ENCODE measurements at regions not wholly inside any gene's neighbourhood (a gene's known extent, or its start where the extent isn't known, plus 50 kb on each side); places are given as distances from the start of the nearest gene placed in this dataset.
A peak's percentile ranks its signal among the peaks of the same experiment; 100 is the strongest.

GRCh38 chr5:112004867-112005622 is 248.1 kb upstream of the NREP start:
- H3K4me1 ChIP-seq (ENCODE audit: control insufficient read depth, insufficient read depth, low read length): peaks cover 48% of the 10 kb centered on the region
- peak overlapping the region; percentile 13 for H3K4me3 ChIP-seq (ENCODE audit: low read length)
- H3K4me2 ChIP-seq (ENCODE audit: low read length): peak overlapping the region; percentile 5
- peak overlapping the region; percentile 74 for H3K9ac ChIP-seq (ENCODE audit: low read depth, low read length)
- H3K9me3 ChIP-seq (replicated peaks; ENCODE audit: low read length): no peaks in the 10 kb centered on the region
- H3K27me3 ChIP-seq (ENCODE audit: control insufficient read depth, insufficient read depth, low read length): no peaks in the 10 kb centered on the region
- no peaks in the 10 kb centered on the region for H3K36me3 ChIP-seq (ENCODE audit: insufficient read depth, low read length)

- Histone ChIP-seq H3K27me3 (ENCODE audit: control insufficient read depth, insufficient read depth, low read length) (no peaks in the 10 kb centered on the region), H3K4me1 (ENCODE audit: control insufficient read depth, insufficient read depth, low read length) (peaks cover 72% of the 10 kb centered on the region)
Measured at GRCh38 chr5:112002376-112002775, 245.4 kb upstream of the NREP start.

GRCh38 chr5:111999286-111999685 is 242.3 kb upstream of the NREP start:
- Histone ChIP-seq H3K4me2 (ENCODE audit: low read length) (peak overlapping the region; percentile 30), H3K9me3 (replicated peaks; ENCODE audit: low read length) (no peaks in the 10 kb centered on the region), H3K4me1 (ENCODE audit: control insufficient read depth, insufficient read depth, low read length) (peaks cover 61% of the 10 kb centered on the region), H3K36me3 (ENCODE audit: insufficient read depth, low read length) (no peaks in the 10 kb centered on the region), H3K4me3 (ENCODE audit: low read length) (no peak overlapping the region), H3K9ac (ENCODE audit: low read depth, low read length) (peak overlapping the region; percentile 67), H3K27me3 (ENCODE audit: control insufficient read depth, insufficient read depth, low read length) (no peaks in the 10 kb centered on the region)

More at GRCh38 chr5:112002376-112002775, 245.4 kb upstream of the NREP start:
- no peaks in the 10 kb centered on the region for H3K9me3 ChIP-seq (replicated peaks; ENCODE audit: low read length)
- no peak overlapping the region for H3K4me2 ChIP-seq (ENCODE audit: low read length)
- H3K36me3 ChIP-seq (ENCODE audit: insufficient read depth, low read length): no peaks in the 10 kb centered on the region
- H3K9ac ChIP-seq (ENCODE audit: low read depth, low read length): no peak overlapping the region
- H3K4me3 ChIP-seq (ENCODE audit: low read length): no peak overlapping the region

- Histone ChIP-seq H3K4me3 (ENCODE audit: low read length) (no peak overlapping the region), H3K4me2 (ENCODE audit: low read length) (peak overlapping the region; percentile 30), H3K27me3 (ENCODE audit: control insufficient read depth, insufficient read depth, low read length) (no peaks in the 10 kb centered on the region), H3K4me1 (ENCODE audit: control insufficient read depth, insufficient read depth, low read length) (peaks cover 57% of the 10 kb centered on the region), H3K9me3 (replicated peaks; ENCODE audit: low read length) (no peaks in the 10 kb centered on the region), H3K9ac (ENCODE audit: low read depth, low read length) (peak overlapping the region; percentile 67), H3K36me3 (ENCODE audit: insufficient read depth, low read length) (no peaks in the 10 kb centered on the region)
Measured at GRCh38 chr5:111998871-111999270, 241.9 kb upstream of the NREP start.

- no peak overlapping the region for H3K4me3 ChIP-seq (ENCODE audit: low read length)
- no peaks in the 10 kb centered on the region for H3K27me3 ChIP-seq (ENCODE audit: control insufficient read depth, insufficient read depth, low read length)
- H3K9me3 ChIP-seq (replicated peaks; ENCODE audit: low read length): no peaks in the 10 kb centered on the region
- peaks cover 54% of the 10 kb centered on the region for H3K4me1 ChIP-seq (ENCODE audit: control insufficient read depth, insufficient read depth, low read length)
- peak overlapping the region; percentile 67 for H3K9ac ChIP-seq (ENCODE audit: low read depth, low read length)
- peak overlapping the region; percentile 35 for H3K4me2 ChIP-seq (ENCODE audit: low read length)
- no peaks in the 10 kb centered on the region for H3K36me3 ChIP-seq (ENCODE audit: insufficient read depth, low read length)
Measured at GRCh38 chr5:111997711-111998110, 240.7 kb upstream of the NREP start.

GRCh38 chr5:111997308-111997707 is 240.3 kb upstream of the NREP start:
- no peaks in the 10 kb centered on the region for H3K27me3 ChIP-seq (ENCODE audit: control insufficient read depth, insufficient read depth, low read length)
- peak overlapping the region; percentile 27 for H3K9ac ChIP-seq (ENCODE audit: low read depth, low read length)
- no peaks in the 10 kb centered on the region for H3K36me3 ChIP-seq (ENCODE audit: insufficient read depth, low read length)
- H3K4me2 ChIP-seq (ENCODE audit: low read length): peak overlapping the region; percentile 5
- H3K4me1 ChIP-seq (ENCODE audit: control insufficient read depth, insufficient read depth, low read length): peaks cover 50% of the 10 kb centered on the region
- H3K9me3 ChIP-seq (replicated peaks; ENCODE audit: low read length): no peaks in the 10 kb centered on the region
- no peak overlapping the region for H3K4me3 ChIP-seq (ENCODE audit: low read length)

- Histone ChIP-seq H3K4me3 (ENCODE audit: low read length) (no peak overlapping the region), H3K9ac (ENCODE audit: low read depth, low read length) (peak overlapping the region; percentile 27), H3K36me3 (ENCODE audit: insufficient read depth, low read length) (no peaks in the 10 kb centered on the region), H3K9me3 (replicated peaks; ENCODE audit: low read length) (no peaks in the 10 kb centered on the region), H3K4me2 (ENCODE audit: low read length) (peak overlapping the region; percentile 5), H3K27me3 (ENCODE audit: control insufficient read depth, insufficient read depth, low read length) (no peaks in the 10 kb centered on the region), H3K4me1 (ENCODE audit: control insufficient read depth, insufficient read depth, low read length) (peaks cover 46% of the 10 kb centered on the region)
Measured at GRCh38 chr5:111996574-111996973, 239.6 kb upstream of the NREP start.

- no peak overlapping the region for H3K4me3 ChIP-seq (ENCODE audit: low read length)
- peaks cover 46% of the 10 kb centered on the region for H3K4me1 ChIP-seq (ENCODE audit: control insufficient read depth, insufficient read depth, low read length)
- no peaks in the 10 kb centered on the region for H3K27me3 ChIP-seq (ENCODE audit: control insufficient read depth, insufficient read depth, low read length)
- no peak overlapping the region for H3K9ac ChIP-seq (ENCODE audit: low read depth, low read length)
- no peaks in the 10 kb centered on the region for H3K36me3 ChIP-seq (ENCODE audit: insufficient read depth, low read length)
- H3K9me3 ChIP-seq (replicated peaks; ENCODE audit: low read length): no peaks in the 10 kb centered on the region
- no peak overlapping the region for H3K4me2 ChIP-seq (ENCODE audit: low read length)
Measured at GRCh38 chr5:111995701-111996100, 238.7 kb upstream of the NREP start.

GRCh38 chr5:111993242-111993641 is 236.2 kb upstream of the NREP start:
- H3K27me3 ChIP-seq (ENCODE audit: control insufficient read depth, insufficient read depth, low read length): no peaks in the 10 kb centered on the region
- H3K9me3 ChIP-seq (replicated peaks; ENCODE audit: low read length): no peaks in the 10 kb centered on the region
- no peak overlapping the region for H3K4me2 ChIP-seq (ENCODE audit: low read length)
- H3K4me1 ChIP-seq (ENCODE audit: control insufficient read depth, insufficient read depth, low read length): peaks cover 24% of the 10 kb centered on the region
- no peak overlapping the region for H3K4me3 ChIP-seq (ENCODE audit: low read length)
- H3K9ac ChIP-seq (ENCODE audit: low read depth, low read length): no peak overlapping the region
- H3K36me3 ChIP-seq (ENCODE audit: insufficient read depth, low read length): no peaks in the 10 kb centered on the region

- Histone ChIP-seq H3K4me1 (ENCODE audit: control insufficient read depth, insufficient read depth, low read length) (peaks cover 15% of the 10 kb centered on the region), H3K27me3 (ENCODE audit: control insufficient read depth, insufficient read depth, low read length) (no peaks in the 10 kb centered on the region), H3K4me2 (ENCODE audit: low read length) (peak overlapping the region; percentile 43), H3K9ac (ENCODE audit: low read depth, low read length) (peak overlapping the region; percentile 29), H3K4me3 (ENCODE audit: low read length) (no peak overlapping the region), H3K36me3 (ENCODE audit: insufficient read depth, low read length) (no peaks in the 10 kb centered on the region), H3K9me3 (replicated peaks; ENCODE audit: low read length) (no peaks in the 10 kb centered on the region)
Measured at GRCh38 chr5:111984044-111984443, 227.1 kb upstream of the NREP start.

- Histone ChIP-seq H3K4me1 (ENCODE audit: control insufficient read depth, insufficient read depth, low read length) (peaks cover 15% of the 10 kb centered on the region), H3K27me3 (ENCODE audit: control insufficient read depth, insufficient read depth, low read length) (no peaks in the 10 kb centered on the region), H3K9me3 (replicated peaks; ENCODE audit: low read length) (no peaks in the 10 kb centered on the region), H3K9ac (ENCODE audit: low read depth, low read length) (no peak overlapping the region), H3K4me2 (ENCODE audit: low read length) (peak overlapping the region; percentile 5), H3K4me3 (ENCODE audit: low read length) (no peak overlapping the region), H3K36me3 (ENCODE audit: insufficient read depth, low read length) (no peaks in the 10 kb centered on the region)
Measured at GRCh38 chr5:111983459-111983858, 226.5 kb upstream of the NREP start.

- Histone ChIP-seq H3K9me3 (replicated peaks; ENCODE audit: low read length) (no peaks in the 10 kb centered on the region), H3K9ac (ENCODE audit: low read depth, low read length) (no peak overlapping the region), H3K4me2 (ENCODE audit: low read length) (no peak overlapping the region), H3K27me3 (ENCODE audit: control insufficient read depth, insufficient read depth, low read length) (no peaks in the 10 kb centered on the region), H3K4me3 (ENCODE audit: low read length) (no peak overlapping the region), H3K36me3 (ENCODE audit: insufficient read depth, low read length) (no peaks in the 10 kb centered on the region), H3K4me1 (ENCODE audit: control insufficient read depth, insufficient read depth, low read length) (peaks cover 37% of the 10 kb centered on the region)
Measured at GRCh38 chr5:111977436-111977829, 220.4 kb upstream of the NREP start.

Data from skeletal muscle satellite cell (primary cell).